ENCODE measurements at regions not wholly inside any gene's neighbourhood (a gene's known extent, or its start where the extent isn't known, plus 50 kb on each side); places are given as distances from the start of the nearest gene placed in this dataset.

DNA sequence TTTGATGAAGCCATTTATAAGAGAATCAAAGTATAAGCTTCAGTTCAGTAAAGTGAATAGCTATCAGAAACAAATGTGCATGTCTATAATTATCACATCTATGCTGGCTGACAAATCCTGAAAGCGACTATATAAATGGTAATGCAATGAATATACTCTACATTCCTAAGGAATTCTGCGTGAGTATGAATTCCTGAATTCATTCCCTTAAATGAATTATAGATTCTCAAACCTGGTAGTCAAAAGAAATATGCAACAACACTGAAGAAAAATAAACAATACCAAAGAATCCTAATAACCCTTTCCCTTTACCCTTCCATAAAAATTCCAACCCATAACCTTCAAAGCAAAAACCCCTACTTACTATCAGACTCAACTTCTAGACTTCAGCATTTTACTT is 416.6 kb upstream of the PMFBP1 start:
- H2BK120ac ChIP-seq (replicated peaks; ENCODE audit: low read depth, low read length), result no peak overlapping the region
- no peak overlapping the region for H3K4ac ChIP-seq (replicated peaks; ENCODE audit: insufficient read length, low read depth, low read length)
- WGBS, 2 experiments (ENCODE audit: extremely low coverage in 1 of 2, insufficient coverage in 1 of 2, insufficient read length in 1 of 2, insufficient replicate concordance in 2 of 2, low coverage in 1 of 2, low lambda C conversion rate in 2 of 2, missing lambda C conversion rate in 1 of 2), result 88% methylated on average over 2 of the region's 2 CpGs; no CpG with 5 or more reads in 1 of the 2 experiments
- no peaks in the 10 kb centered on the region for H3K4me1 ChIP-seq (replicated peaks in 1 of 4; ENCODE audit: control insufficient read depth in 3 of 4, insufficient read depth in 4 of 4, low read length in 3 of 4)
- no peak overlapping the region for H3K14ac ChIP-seq (ENCODE audit: insufficient read length)
- FAIRE-seq (no peak), DNase-seq (ENCODE audit: low read depth in 1 of 2, low spot score in 2 of 2) (no peak)
- no peak overlapping the region for H2AK5ac ChIP-seq (ENCODE audit: low read depth, low read length)
- no peak for TF ChIP-seq CEBPB (IDR thresholded peaks at IDR 0.05; ENCODE audit: low read depth, low read length)
- TF ChIP-seq SP2 (IDR thresholded peaks at IDR 0.05; ENCODE audit: low read length), result no peak
- TF ChIP-seq KDM5A (IDR thresholded peaks at IDR 0.05; ENCODE audit: low read length), result no peak
- H2BK15ac ChIP-seq (ENCODE audit: low read length), result no peak overlapping the region
- H2AFZ ChIP-seq (ENCODE audit: low read length), result no peak overlapping the region
- no peaks in the 10 kb centered on the region for H3K27me3 ChIP-seq (replicated peaks in 1 of 4; ENCODE audit: control insufficient read depth in 3 of 4, extremely low read depth in 1 of 4, insufficient read depth in 3 of 4, low read length in 3 of 4)
- no peaks in the 10 kb centered on the region for H3K79me2 ChIP-seq (ENCODE audit: control insufficient read depth in 1 of 2, insufficient read depth in 2 of 2, low read length in 2 of 2)
- CTCF ChIA-PET (ENCODE audit: partially characterized antibody), result interaction anchor here (1.0 kb wide), 1 partner anchor 9 kb away, joined by 3 read pairs; no protein-coding TSS in a partner anchor
- H3K27ac ChIP-seq (ENCODE audit: low read depth, low read length), result no peak overlapping the region
- H2BK12ac ChIP-seq (ENCODE audit: low read depth, low read length), result no peak overlapping the region
- POLR2A ChIA-PET (ENCODE audit: partially characterized antibody), result interaction anchor here (1.6 kb wide), 1 partner anchor 10 kb away, joined by 3 read pairs; no protein-coding TSS in a partner anchor
- no peaks in the 10 kb centered on the region; the same call in 1 of the 2 replicates for H3K23me2 ChIP-seq (ENCODE audit: low read depth, low read length)
- no peak overlapping the region for H3K4me3 ChIP-seq (ENCODE audit: extremely low read depth in 1 of 4, insufficient read depth in 2 of 4, low read depth in 3 of 4, low read length in 4 of 4)
- H3K56ac ChIP-seq (replicated peaks; ENCODE audit: insufficient read length, low read depth, low read length), result no peak overlapping the region
- H3K23ac ChIP-seq (ENCODE audit: insufficient read length), result no peak overlapping the region
- no peaks in the 10 kb centered on the region for H3K36me3 ChIP-seq (ENCODE audit: control insufficient read depth in 2 of 4, insufficient read depth in 4 of 4, low read length in 3 of 4)
- no peak overlapping the region for H4K5ac ChIP-seq (ENCODE audit: insufficient read length, low read depth, low read length)
- no peaks in the 10 kb centered on the region for H3K9me3 ChIP-seq (ENCODE audit: insufficient read depth in 2 of 2, low read depth in 1 of 2, low read length in 1 of 2)
- H3K79me1 ChIP-seq (ENCODE audit: low read depth, low read length), result no peaks in the 10 kb centered on the region
- peaks cover 0 to 1% of the 10 kb centered on the region in 2 experiments for H4K20me1 ChIP-seq (replicated peaks in 1 of 2; ENCODE audit: control insufficient read depth in 1 of 2, insufficient read depth in 2 of 2, low read length in 2 of 2)
- no peak overlapping the region for H4K91ac ChIP-seq (replicated peaks; ENCODE audit: insufficient read length, low read length)
- H3K9ac ChIP-seq (replicated peaks in 1 of 4; ENCODE audit: extremely low read depth in 1 of 4, low read depth in 3 of 4, low read length in 3 of 4), result no peak overlapping the region
- H3K4me2 ChIP-seq (ENCODE audit: insufficient read depth in 1 of 2, low read depth in 2 of 2, low read length in 2 of 2), result no peak overlapping the region
- H3K18ac ChIP-seq (ENCODE audit: extremely low read depth, low read length), result no peak overlapping the region
- H2BK5ac ChIP-seq (ENCODE audit: low read depth, low read length), result no peak overlapping the region
- no peak overlapping the region for H2BK20ac ChIP-seq (ENCODE audit: low read length)
- H4K8ac ChIP-seq (ENCODE audit: extremely low read depth, insufficient read depth, low read length), result no peak overlapping the region
